HG03575 (cell line): ENCODE measurements at regions not wholly inside any gene's neighbourhood (a gene's known extent, or its start where the extent isn't known, plus 50 kb on each side); places are given as distances from the start of the nearest gene placed in this dataset.

Source experiments
- ATAC-seq: cut with Tn5 transposase; IDR thresholded peaks from one replicate; pipeline ENCODE4 v1.9.1; 2021; ENCODE audit not compliant: unreplicated experiment, insufficient number of reproducible peaks, low FRiP score; ENCODE audit errors: extremely low read depth

GRCh38 chr1:38133304-38133703 is 86.7 kb upstream of the POU3F1 start:
- no peak for ATAC-seq

- ATAC-seq = no peak
Observed at GRCh38 chr1:38132681-38133080, 86.1 kb upstream of the POU3F1 start.

- ATAC-seq = no peak
Observed at GRCh38 chr1:38131024-38131585, 84.5 kb upstream of the POU3F1 start.

GRCh38 chr1:38129971-38130370 is 83.4 kb upstream of the POU3F1 start:
- ATAC-seq = no peak

GRCh38 chr1:38129473-38129872 is 82.9 kb upstream of the POU3F1 start:
- no peak for ATAC-seq

- no peak for ATAC-seq
Observed at GRCh38 chr1:38128926-38129453, 82.4 kb upstream of the POU3F1 start.

- ATAC-seq = no peak
Observed at GRCh38 chr1:38128511-38128910, 81.9 kb upstream of the POU3F1 start.

- ATAC-seq = no peak
Observed at GRCh38 chr1:38127428-38127827, 80.8 kb upstream of the POU3F1 start.

- no peak for ATAC-seq
Observed at GRCh38 chr1:38126970-38127369, 80.4 kb upstream of the POU3F1 start.

GRCh38 chr1:38125837-38126520 is 79.4 kb upstream of the POU3F1 start:
- no peak for ATAC-seq

GRCh38 chr1:38125016-38125415 is 78.4 kb upstream of the POU3F1 start:
- ATAC-seq = no peak

- ATAC-seq = no peak
Observed at GRCh38 chr1:38123356-38124135, 77.0 kb upstream of the POU3F1 start.

- ATAC-seq = no peak
Observed at GRCh38 chr1:38121231-38121680, 74.7 kb upstream of the POU3F1 start.

GRCh38 chr1:38120552-38121230 is 74.1 kb upstream of the POU3F1 start:
- no peak for ATAC-seq

GRCh38 chr1:38118976-38119375 is 72.4 kb upstream of the POU3F1 start:
- ATAC-seq = no peak

- ATAC-seq = no peak
Observed at GRCh38 chr1:38117444-38117887, 70.9 kb upstream of the POU3F1 start.

- no peak for ATAC-seq
Observed at GRCh38 chr1:38115682-38116202, 69.1 kb upstream of the POU3F1 start.

- no peak for ATAC-seq
Observed at GRCh38 chr1:38115226-38115625, 68.6 kb upstream of the POU3F1 start.
